Vagina (tissue), 2 donors: ENCODE measurements at regions not wholly inside any gene's neighbourhood (a gene's known extent, or its start where the extent isn't known, plus 50 kb on each side); places are given as distances from the start of the nearest gene placed in this dataset.

Source experiments
- CTCF ChIP-seq, 3 experiments: fragments of 450-650 bp in 2 of 3; fragments of 200-600 bp in 1 of 3; sonication (generic) in 1 of 3; IDR thresholded peaks; one replicate each; pipeline ENCODE4 v1.5.1; 2017 to 2019; ENCODE audit warnings: antibody characterized with exemption in 3 of 3, mild to moderate bottlenecking in 2 of 3, moderate library complexity in 2 of 3
- POLR2A ChIP-seq, 2 donors: fragments of 450-650 bp; IDR thresholded peaks; one replicate each; pipeline ENCODE4 v1.6.1; 2017; ENCODE audit warnings: antibody characterized with exemption in 2 of 2, mild to moderate bottlenecking in 2 of 2, moderate library complexity in 2 of 2
- POLR2AphosphoS5 ChIP-seq, 2 donors: sonication (generic); formaldehyde crosslinking; IDR thresholded peaks; one replicate each; pipeline ENCODE4 v1.9.0; 2017; ENCODE audit warnings: antibody characterized with exemption in 2 of 2, mild to moderate bottlenecking in 2 of 2, low read depth in 1 of 2; ENCODE audit not compliant: insufficient read depth in 1 of 2

- TF ChIP-seq POLR2AphosphoS5 (IDR thresholded peaks at IDR 0.05; ENCODE audit: insufficient read depth in 1 of 2, low read depth in 1 of 2) (no peak), CTCF (IDR thresholded peaks at IDR 0.05) (no peak), POLR2A (IDR thresholded peaks at IDR 0.05) (no peak)
Measured at GRCh38 chrX:7286168-7286837, 138.3 kb upstream of the PUDP start.
